Uterus (tissue), 3 donors: ENCODE measurements at regions not wholly inside any gene's neighbourhood (a gene's known extent, or its start where the extent isn't known, plus 50 kb on each side); places are given as distances from the start of the nearest gene placed in this dataset.

ENCODE experiments used
- DNase-seq, 2 donors: peaks; one replicate each; pipeline ENCODE4 v3.0.0-alpha.2; 2019 to 2020
- H3K27ac ChIP-seq, 2 donors: fragments of 200-600 bp; sonication (generic); 1 replicate in 1 of 2; 2 replicates in 1 of 2; pipeline ENCODE4 v1.5.1; 2016 to 2018
- H3K27me3 ChIP-seq, 2 donors: fragments of 200-600 bp; sonication (generic); one replicate each; pipeline ENCODE4 v1.5.1; 2018 to 2019; ENCODE audit warnings: control low read depth in 1 of 2
- H3K36me3 ChIP-seq, 2 donors: fragments of 200-600 bp; sonication (generic); one replicate each; pipeline ENCODE4 v1.5.1; 2019; ENCODE audit warnings: control low read depth in 1 of 2
- H3K4me1 ChIP-seq, 2 donors: fragments of 200-600 bp; sonication (generic); one replicate each; pipeline ENCODE4 v1.5.1; 2018 to 2019; ENCODE audit warnings: control low read depth in 1 of 2
- H3K4me3 ChIP-seq, 2 donors: fragments of 200-600 bp; sonication (generic); 1 replicate in 1 of 2; 2 replicates in 1 of 2; pipeline ENCODE4 v1.5.1; 2018 to 2019; ENCODE audit warnings: mild to moderate bottlenecking in 1 of 2
- H3K9me3 ChIP-seq, 2 donors: fragments of 200-600 bp; sonication (generic); one replicate each; pipeline ENCODE4 v1.5.1; 2019; ENCODE audit warnings: control low read depth in 1 of 2
- POLR2A ChIP-seq, 2 donors: fragments of 450-650 bp; IDR thresholded peaks; one replicate each; pipeline ENCODE4 v1.6.1; 2016; ENCODE audit warnings: antibody characterized with exemption in 2 of 2, mild to moderate bottlenecking in 1 of 2, moderate library complexity in 1 of 2
- intact Hi-C: fragments of 100-400 bp; cut with DNase I; formaldehyde crosslinking; loops from one replicate; pipeline ENCODE4 v1.15.1; 2023; ENCODE audit warnings: low total_unique reads
- TF ChIP-seq, protein P1 (sequence below), 4 experiments: fragments of 200-600 bp in 2 of 4; fragments of 450-650 bp in 2 of 4; sonication (generic) in 2 of 4; IDR thresholded peaks; one replicate each; pipeline ENCODE4 v1.5.1; 2016 to 2019; ENCODE audit warnings: antibody characterized with exemption in 4 of 4, mild to moderate bottlenecking in 2 of 4, moderate library complexity in 1 of 4
- donor health status: DM: yes; HTN: yes; CAD: no.

- H3K4me1 ChIP-seq = no peaks in the 10 kb centered on the region
- no peak overlapping the region for H3K27ac ChIP-seq
- H3K4me3 ChIP-seq = no peak overlapping the region
- H3K9me3 ChIP-seq = no peaks in the 10 kb centered on the region
- H3K36me3 ChIP-seq = no peaks in the 10 kb centered on the region
- TF ChIP-seq POLR2A (IDR thresholded peaks at IDR 0.05) = no peak
- TF ChIP-seq, protein P1, sequence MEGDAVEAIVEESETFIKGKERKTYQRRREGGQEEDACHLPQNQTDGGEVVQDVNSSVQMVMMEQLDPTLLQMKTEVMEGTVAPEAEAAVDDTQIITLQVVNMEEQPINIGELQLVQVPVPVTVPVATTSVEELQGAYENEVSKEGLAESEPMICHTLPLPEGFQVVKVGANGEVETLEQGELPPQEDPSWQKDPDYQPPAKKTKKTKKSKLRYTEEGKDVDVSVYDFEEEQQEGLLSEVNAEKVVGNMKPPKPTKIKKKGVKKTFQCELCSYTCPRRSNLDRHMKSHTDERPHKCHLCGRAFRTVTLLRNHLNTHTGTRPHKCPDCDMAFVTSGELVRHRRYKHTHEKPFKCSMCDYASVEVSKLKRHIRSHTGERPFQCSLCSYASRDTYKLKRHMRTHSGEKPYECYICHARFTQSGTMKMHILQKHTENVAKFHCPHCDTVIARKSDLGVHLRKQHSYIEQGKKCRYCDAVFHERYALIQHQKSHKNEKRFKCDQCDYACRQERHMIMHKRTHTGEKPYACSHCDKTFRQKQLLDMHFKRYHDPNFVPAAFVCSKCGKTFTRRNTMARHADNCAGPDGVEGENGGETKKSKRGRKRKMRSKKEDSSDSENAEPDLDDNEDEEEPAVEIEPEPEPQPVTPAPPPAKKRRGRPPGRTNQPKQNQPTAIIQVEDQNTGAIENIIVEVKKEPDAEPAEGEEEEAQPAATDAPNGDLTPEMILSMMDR (IDR thresholded peaks at IDR 0.05) = no peak
- no peak for DNase-seq
- intact Hi-C loops = no loop called here
- H3K27me3 ChIP-seq = no peaks in the 10 kb centered on the region
Measured at GRCh38 chr13:40480915-40481516, 185.4 kb downstream of the FOXO1 start.

DNA sequence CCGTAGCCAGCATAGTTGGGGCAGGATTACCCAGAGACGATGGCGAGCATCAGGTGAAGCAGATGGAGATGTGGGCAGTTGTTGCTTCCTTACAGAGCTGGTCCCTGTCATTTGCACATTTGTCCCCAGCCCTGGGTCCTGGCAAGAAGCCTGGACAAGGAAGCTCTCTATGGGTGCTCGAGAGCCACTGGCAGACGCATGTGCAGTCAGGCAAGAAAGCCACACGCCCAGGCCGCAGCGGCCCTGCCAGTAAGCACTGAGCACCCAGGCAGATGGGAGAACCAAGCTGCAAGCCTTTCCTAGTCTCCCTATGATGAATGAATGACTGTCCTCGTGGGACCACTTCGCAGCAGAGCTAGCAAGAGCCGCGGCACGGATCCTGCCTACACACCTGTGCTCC lies 182.8 kb downstream of the FOXO1 start:
- no peaks in the 10 kb centered on the region for H3K4me1 ChIP-seq
- no peak for DNase-seq
- H3K27ac ChIP-seq = no peak overlapping the region
- H3K9me3 ChIP-seq = no peaks in the 10 kb centered on the region
- intact Hi-C loops = no loop called here
- H3K36me3 ChIP-seq = no peaks in the 10 kb centered on the region
- no peak overlapping the region for H3K4me3 ChIP-seq
- no peaks in the 10 kb centered on the region for H3K27me3 ChIP-seq
- TF ChIP-seq, protein P1 (IDR thresholded peaks at IDR 0.05) = no peak
- TF ChIP-seq POLR2A (IDR thresholded peaks at IDR 0.05) = no peak

GRCh38 chr13:40484101-40484800 lies 182.2 kb downstream of the FOXO1 start:
- no peaks in the 10 kb centered on the region for H3K4me1 ChIP-seq
- no peak overlapping the region for H3K27ac ChIP-seq
- intact Hi-C loops = no loop called here

DNA sequence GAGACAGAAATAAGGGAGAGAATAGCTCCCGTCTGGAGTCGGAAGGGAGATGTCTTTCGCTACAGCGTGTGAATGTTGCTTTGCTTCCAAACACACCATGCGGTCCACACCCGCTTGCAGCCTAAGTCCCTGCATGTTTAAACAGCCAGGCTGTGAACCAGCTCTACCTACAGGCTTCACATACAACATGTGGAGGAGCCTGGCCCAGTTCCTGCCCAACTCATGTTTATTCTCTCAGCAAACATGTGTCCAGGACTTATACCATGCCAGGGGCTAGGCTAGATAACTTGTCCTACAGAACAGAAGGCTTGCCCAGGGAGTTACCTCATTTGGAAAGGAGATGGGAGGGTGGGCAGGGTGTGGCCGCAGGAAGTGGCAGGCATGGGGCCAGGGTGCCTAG lies 181.5 kb downstream of the FOXO1 start:
- intact Hi-C loops = no loop called here
- Histone ChIP-seq H3K27ac (no peak overlapping the region), H3K27me3 (no peaks in the 10 kb centered on the region), H3K4me1 (no peaks in the 10 kb centered on the region), H3K9me3 (no peaks in the 10 kb centered on the region), H3K36me3 (no peaks in the 10 kb centered on the region), H3K4me3 (no peak overlapping the region)
- no peak for TF ChIP-seq POLR2A (IDR thresholded peaks at IDR 0.05)
- TF ChIP-seq, protein P1 (IDR thresholded peaks at IDR 0.05) = no peak
- no peak for DNase-seq

More at GRCh38 chr13:40484101-40484800, 182.2 kb downstream of the FOXO1 start:
- no peaks in the 10 kb centered on the region for H3K36me3 ChIP-seq
- DNase-seq = no peak
- TF ChIP-seq, protein P1 (IDR thresholded peaks at IDR 0.05) = no peak
- TF ChIP-seq POLR2A (IDR thresholded peaks at IDR 0.05) = no peak
- no peaks in the 10 kb centered on the region for H3K9me3 ChIP-seq
- no peak overlapping the region for H3K4me3 ChIP-seq
- no peaks in the 10 kb centered on the region for H3K27me3 ChIP-seq
